Neural cell (in vitro differentiated cells): ENCODE measurements at regions not wholly inside any gene's neighbourhood (a gene's known extent, or its start where the extent isn't known, plus 50 kb on each side); places are given as distances from the start of the nearest gene placed in this dataset.

Experiments
- EZH2 ChIP-seq: fragments of 200-600, 300-800 bp; shearing (Covaris generic), sonication (generic); IDR thresholded peaks from 2 replicates; pipeline ENCODE4 v1.6.1; 2014; ENCODE audit warnings: antibody characterized with exemption, low read length, borderline replicate concordance, mild to moderate bottlenecking; ENCODE audit not compliant: insufficient read depth, poor library complexity, severe bottlenecking
- SMC3 ChIP-seq: fragments of 450-650 bp; conservative IDR thresholded peaks from 2 replicates; pipeline ENCODE4 v1.6.1; 2014; ENCODE audit warnings: antibody characterized with exemption, mild to moderate bottlenecking, moderate library complexity; ENCODE audit not compliant: poor library complexity
- TAF1 ChIP-seq: IDR thresholded peaks from 2 replicates; pipeline ENCODE4 v1.6.1; 2012; ENCODE audit warnings: low read depth

DNA sequence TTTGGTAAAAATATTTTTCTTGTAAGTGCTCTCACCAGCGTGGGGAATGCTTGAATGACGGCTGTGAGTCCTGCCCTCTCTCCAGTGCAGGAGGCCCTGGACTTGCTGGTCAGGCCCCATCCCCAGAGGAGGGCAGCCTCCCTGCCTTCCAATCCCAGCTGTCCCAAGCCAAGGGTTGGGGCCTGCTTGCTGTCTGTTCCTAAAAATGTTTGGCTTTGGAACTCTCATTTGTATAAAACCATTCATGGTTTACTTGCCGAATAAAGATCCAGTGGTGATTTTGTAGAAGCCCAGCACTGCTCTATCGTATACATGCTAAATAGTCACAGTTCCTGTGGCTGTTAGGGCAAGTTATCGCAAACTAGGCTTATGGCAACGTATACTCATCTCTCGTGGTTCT, 121.7 kb downstream of the GLRX3 start:
- TF ChIP-seq TAF1 (no peak), EZH2 (no peak), SMC3 (no peak)
